Hippocampal formation (tissue), 2 donors: ENCODE measurements at regions not wholly inside any gene's neighbourhood (a gene's known extent, or its start where the extent isn't known, plus 50 kb on each side); places are given as distances from the start of the nearest gene placed in this dataset.
"Not testable (repeated sequence)": the region's sequence is repeated elsewhere in the genome, so short reads cannot be mapped to it uniquely, and the experiment has no call there.

Experiments
- DNase-seq, 2 donors: peaks; one replicate each; lab custom pipeline; 2025; lab: John Stamatoyannopoulos, UW

GRCh38 chr10:84850826-84851225 lies 522.4 kb downstream of the CCSER2 start:
- no peak for DNase-seq

GRCh38 chr10:84854439-84854838 lies 526.0 kb downstream of the CCSER2 start:
- DNase-seq = no peak

GRCh38 chr10:84860855-84861254 lies 532.5 kb downstream of the CCSER2 start:
- DNase-seq = no peak

- DNase-seq = no peak
Observed at GRCh38 chr10:84862551-84862950, 534.2 kb downstream of the CCSER2 start.

- DNase-seq = no peak
Observed at GRCh38 chr10:84863675-84864074, 535.3 kb downstream of the CCSER2 start.

GRCh38 chr10:84876116-84876999 lies 548.0 kb downstream of the CCSER2 start:
- DNase-seq = no peak

- no peak for DNase-seq
Observed at GRCh38 chr10:84879991-84880390, 551.6 kb downstream of the CCSER2 start.

GRCh38 chr10:84881696-84882095 lies 553.3 kb downstream of the CCSER2 start:
- DNase-seq = not testable (repeated sequence)

GRCh38 chr10:84890706-84891105 lies 562.3 kb downstream of the CCSER2 start:
- DNase-seq = no peak

GRCh38 chr10:84891631-84892030 lies 563.2 kb downstream of the CCSER2 start:
- DNase-seq = no peak

GRCh38 chr10:84895541-84895940 lies 567.2 kb downstream of the CCSER2 start:
- no peak for DNase-seq

GRCh38 chr10:84896909-84897308 lies 568.5 kb downstream of the CCSER2 start:
- no peak for DNase-seq

- no peak for DNase-seq
Observed at GRCh38 chr10:84899268-84899667, 570.9 kb downstream of the CCSER2 start.

GRCh38 chr10:84900141-84900540 lies 571.8 kb downstream of the CCSER2 start:
- no peak for DNase-seq

- no peak for DNase-seq
Observed at GRCh38 chr10:84901885-84902284, 573.5 kb downstream of the CCSER2 start.

- no peak for DNase-seq
Observed at GRCh38 chr10:84902553-84902952, 574.2 kb downstream of the CCSER2 start.

- no peak for DNase-seq
Observed at GRCh38 chr10:84903320-84903719, 574.9 kb downstream of the CCSER2 start.

- DNase-seq = no peak
Observed at GRCh38 chr10:84907461-84908009, 579.1 kb downstream of the CCSER2 start.

- no peak for DNase-seq
Observed at GRCh38 chr10:84908491-84908890, 580.1 kb downstream of the CCSER2 start.

- no peak for DNase-seq
Observed at GRCh38 chr10:84921701-84922100, 593.3 kb downstream of the CCSER2 start.

GRCh38 chr10:84924131-84924530 lies 595.7 kb downstream of the CCSER2 start:
- no peak for DNase-seq

- DNase-seq = no peak
Observed at GRCh38 chr10:84925495-84925894, 597.1 kb downstream of the CCSER2 start.

- no peak for DNase-seq
Observed at GRCh38 chr10:84933402-84933801, 605.0 kb downstream of the CCSER2 start.

- no peak for DNase-seq
Observed at GRCh38 chr10:84935772-84936171, 607.4 kb downstream of the CCSER2 start.
